Renal cortex interstitium (tissue), 11 donors: ENCODE measurements at regions not wholly inside any gene's neighbourhood (a gene's known extent, or its start where the extent isn't known, plus 50 kb on each side); places are given as distances from the start of the nearest gene placed in this dataset.
"Not testable (repeated sequence)": the region's sequence is repeated elsewhere in the genome, so short reads cannot be mapped to it uniquely, and the experiment has no call there.

ENCODE experiments used
- DNase-seq, 11 donors: peaks; one replicate each; pipeline ENCODE4 v3.0.0-alpha.2; 2013; ENCODE audit warnings: low read depth in 9 of 11, low spot score in 4 of 11; ENCODE audit errors: extremely low read depth in 1 of 11

GRCh38 chr9:42860133-42860532 is 676.7 kb downstream of the SPATA31A6 start:
- not testable (repeated sequence) for DNase-seq

- DNase-seq = not testable (repeated sequence)
Measured at GRCh38 chr9:42862465-42862864, 679.0 kb downstream of the SPATA31A6 start.
